ENCODE measurements at regions not wholly inside any gene's neighbourhood (a gene's known extent, or its start where the extent isn't known, plus 50 kb on each side); places are given as distances from the start of the nearest gene placed in this dataset.

GRCh38 chr13:30133996-30134395 lies 173.4 kb downstream of the KATNAL1 start:
- TF ChIP-seq CTCF (IDR thresholded peaks at IDR 0.05), result no peak
- TF ChIP-seq EP300 (IDR thresholded peaks at IDR 0.05), result no peak
- TF ChIP-seq POLR2A (IDR thresholded peaks at IDR 0.05), result no peak
